ENCODE measurements at regions not wholly inside any gene's neighbourhood (a gene's known extent, or its start where the extent isn't known, plus 50 kb on each side); places are given as distances from the start of the nearest gene placed in this dataset.
"Not testable (repeated sequence)": the region's sequence is repeated elsewhere in the genome, so short reads cannot be mapped to it uniquely, and the experiment has no call there.

- DNase-seq (no peak), ATAC-seq (peak; percentile 14)
- H3K36me3 ChIP-seq = no peaks in the 10 kb centered on the region
- intact Hi-C loops (cut with DNase I) = no loop called here
- H3K4me1 ChIP-seq = no peaks in the 10 kb centered on the region
- H3K4me3 ChIP-seq = no peak overlapping the region
- H3K27ac ChIP-seq = no peak overlapping the region
- no peaks in the 10 kb centered on the region for H3K27me3 ChIP-seq
- H3K9me3 ChIP-seq = no peaks in the 10 kb centered on the region
- TF ChIP-seq CTCF (IDR thresholded peaks at IDR 0.05) = no peak
Measured at GRCh38 chr21:20151741-20152140, 846.5 kb upstream of the NCAM2 start.

- Histone ChIP-seq H3K27me3 (no peaks in the 10 kb centered on the region), H3K4me3 (no peak overlapping the region), H3K36me3 (no peaks in the 10 kb centered on the region), H3K27ac (no peak overlapping the region), H3K4me1 (no peaks in the 10 kb centered on the region), H3K9me3 (no peaks in the 10 kb centered on the region)
- no peak for TF ChIP-seq CTCF (IDR thresholded peaks at IDR 0.05)
- ATAC-seq = no peak
- no peak for DNase-seq
- intact Hi-C loops (cut with DNase I) = no loop called here
Measured at GRCh38 chr21:20163167-20163566, 835.0 kb upstream of the NCAM2 start.

- Histone ChIP-seq H3K27me3 (no peaks in the 10 kb centered on the region), H3K9me3 (no peaks in the 10 kb centered on the region), H3K27ac (no peak overlapping the region), H3K4me3 (no peak overlapping the region), H3K4me1 (no peaks in the 10 kb centered on the region), H3K36me3 (no peaks in the 10 kb centered on the region)
- peak; percentile 65 for ATAC-seq
- intact Hi-C loops (cut with DNase I) = no loop called here
- no peak for TF ChIP-seq CTCF (IDR thresholded peaks at IDR 0.05)
- DNase-seq = no peak
Measured at GRCh38 chr21:20167059-20167458, 831.1 kb upstream of the NCAM2 start.

- DNase-seq = no peak
- TF ChIP-seq CTCF (IDR thresholded peaks at IDR 0.05) = no peak
- H3K4me3 ChIP-seq = no peak overlapping the region
- H3K27me3 ChIP-seq = no peaks in the 10 kb centered on the region
- no peaks in the 10 kb centered on the region for H3K9me3 ChIP-seq
- H3K36me3 ChIP-seq = no peaks in the 10 kb centered on the region
- no peaks in the 10 kb centered on the region for H3K4me1 ChIP-seq
- H3K27ac ChIP-seq = no peak overlapping the region
- intact Hi-C loops (cut with DNase I) = no loop called here
- no peak for ATAC-seq
Measured at GRCh38 chr21:20169812-20170576, 828.2 kb upstream of the NCAM2 start.

GRCh38 chr21:20186186-20186585, 812.0 kb upstream of the NCAM2 start:
- no peak for TF ChIP-seq CTCF (IDR thresholded peaks at IDR 0.05)
- no peak overlapping the region for H3K27ac ChIP-seq
- H3K9me3 ChIP-seq = no peaks in the 10 kb centered on the region
- H3K4me1 ChIP-seq = no peaks in the 10 kb centered on the region
- no peaks in the 10 kb centered on the region for H3K36me3 ChIP-seq
- H3K27me3 ChIP-seq = no peaks in the 10 kb centered on the region
- intact Hi-C loops (cut with DNase I) = no loop called here
- no peak overlapping the region for H3K4me3 ChIP-seq
- no peak for ATAC-seq
- DNase-seq = no peak

GRCh38 chr21:20187028-20187427, 811.2 kb upstream of the NCAM2 start:
- DNase-seq = no peak
- H3K9me3 ChIP-seq = no peaks in the 10 kb centered on the region
- no peak overlapping the region for H3K4me3 ChIP-seq
- intact Hi-C loops (cut with DNase I) = no loop called here
- no peak overlapping the region for H3K27ac ChIP-seq
- no peaks in the 10 kb centered on the region for H3K27me3 ChIP-seq
- ATAC-seq = no peak
- no peak for TF ChIP-seq CTCF (IDR thresholded peaks at IDR 0.05)
- no peaks in the 10 kb centered on the region for H3K4me1 ChIP-seq
- H3K36me3 ChIP-seq = no peaks in the 10 kb centered on the region

- intact Hi-C loops (cut with DNase I); H3K4me1 ChIP-seq; ATAC-seq; H3K4me3 ChIP-seq; H3K9me3 ChIP-seq; H3K27ac ChIP-seq; H3K36me3 ChIP-seq; H3K27me3 ChIP-seq; DNase-seq: not testable (repeated sequence)
Measured at GRCh38 chr21:20201323-20201722, 796.9 kb upstream of the NCAM2 start.
